ENCODE measurements at regions not wholly inside any gene's neighbourhood (a gene's known extent, or its start where the extent isn't known, plus 50 kb on each side); places are given as distances from the start of the nearest gene placed in this dataset.

DNA sequence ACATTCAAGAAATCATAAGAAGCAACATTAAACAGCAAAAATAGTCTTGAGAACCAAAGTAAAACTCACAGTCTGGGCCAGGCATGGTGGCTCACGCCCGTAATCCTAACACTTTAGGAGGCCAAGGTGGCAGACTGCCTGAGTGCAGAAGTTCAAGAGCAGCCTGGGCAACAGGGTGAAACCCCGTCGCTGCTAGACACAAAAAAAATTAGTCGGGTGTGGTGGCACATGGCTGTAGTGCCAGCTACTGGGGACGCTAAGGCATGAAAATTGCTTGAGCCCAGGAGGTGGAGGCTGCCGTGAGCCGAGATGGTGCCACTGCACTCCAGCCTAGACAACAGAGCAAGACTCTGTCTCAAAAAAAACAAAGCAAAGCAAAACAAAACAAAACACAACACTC, 117.7 kb upstream of the GOLGA6L6 start:
- TF ChIP-seq EZH2 (IDR thresholded peaks at IDR 0.05; ENCODE audit: insufficient read depth, low read length), result no peak
- TF ChIP-seq, protein P1, sequence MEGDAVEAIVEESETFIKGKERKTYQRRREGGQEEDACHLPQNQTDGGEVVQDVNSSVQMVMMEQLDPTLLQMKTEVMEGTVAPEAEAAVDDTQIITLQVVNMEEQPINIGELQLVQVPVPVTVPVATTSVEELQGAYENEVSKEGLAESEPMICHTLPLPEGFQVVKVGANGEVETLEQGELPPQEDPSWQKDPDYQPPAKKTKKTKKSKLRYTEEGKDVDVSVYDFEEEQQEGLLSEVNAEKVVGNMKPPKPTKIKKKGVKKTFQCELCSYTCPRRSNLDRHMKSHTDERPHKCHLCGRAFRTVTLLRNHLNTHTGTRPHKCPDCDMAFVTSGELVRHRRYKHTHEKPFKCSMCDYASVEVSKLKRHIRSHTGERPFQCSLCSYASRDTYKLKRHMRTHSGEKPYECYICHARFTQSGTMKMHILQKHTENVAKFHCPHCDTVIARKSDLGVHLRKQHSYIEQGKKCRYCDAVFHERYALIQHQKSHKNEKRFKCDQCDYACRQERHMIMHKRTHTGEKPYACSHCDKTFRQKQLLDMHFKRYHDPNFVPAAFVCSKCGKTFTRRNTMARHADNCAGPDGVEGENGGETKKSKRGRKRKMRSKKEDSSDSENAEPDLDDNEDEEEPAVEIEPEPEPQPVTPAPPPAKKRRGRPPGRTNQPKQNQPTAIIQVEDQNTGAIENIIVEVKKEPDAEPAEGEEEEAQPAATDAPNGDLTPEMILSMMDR (IDR thresholded peaks at IDR 0.05; ENCODE audit: insufficient read depth, low read depth, low read length), result no peak

Data from astrocyte (in vitro differentiated cells and primary cell).